ENCODE measurements at regions not wholly inside any gene's neighbourhood (a gene's known extent, or its start where the extent isn't known, plus 50 kb on each side); places are given as distances from the start of the nearest gene placed in this dataset.

- no peaks in the 10 kb centered on the region for H3K9me3 ChIP-seq (ENCODE audit: control insufficient read depth in 1 of 2, insufficient read depth in 1 of 2, low read length in 2 of 2)
- no peak overlapping the region for H3K4me3 Mint-ChIP-seq
- no peaks in the 10 kb centered on the region for H3K4me1 ChIP-seq (ENCODE audit: insufficient read depth, low read length)
- ChIA-PET POLR2A (no interaction called here), CTCF (interaction anchor here (0.8 to 1.5 kb wide), 2 partner anchors 10 to 39 kb away, joined by 3 read pairs; no protein-coding TSS in a partner anchor)
- ATAC-seq (ENCODE audit: poor library complexity) (no peak), DNase-seq (no peak)
- H3K9me3 Mint-ChIP-seq = no peaks in the 10 kb centered on the region
- TF ChIP-seq CTCF (IDR thresholded peaks at IDR 0.05) = no peak
- peaks cover 34% of the 10 kb centered on the region for H3K27me3 Mint-ChIP-seq
- H3K27ac ChIP-seq (ENCODE audit: low read depth in 1 of 2, low read length in 2 of 2) = no peak overlapping the region
- H3K4me3 ChIP-seq (ENCODE audit: low read length) = no peak overlapping the region
- H3K27ac Mint-ChIP-seq = no peak overlapping the region
- no peaks in the 10 kb centered on the region for H3K36me3 Mint-ChIP-seq (ENCODE audit: low read depth)
- H3K4me1 Mint-ChIP-seq (ENCODE audit: low read depth) = no peaks in the 10 kb centered on the region
- peaks cover 0 to 5% of the 10 kb centered on the region in 2 experiments for H3K27me3 ChIP-seq (ENCODE audit: control insufficient read depth in 1 of 2, insufficient read depth in 2 of 2, low read length in 2 of 2)
- intact Hi-C loops (cut with DNase I, micrococcal nuclease) = no loop called here
- H3K36me3 ChIP-seq (ENCODE audit: insufficient read depth, low read length) = no peaks in the 10 kb centered on the region
Measured at GRCh38 chr7:25712500-25712899, 439.5 kb upstream of the NFE2L3 start.

- ChIA-PET CTCF (no interaction called here), POLR2A (no interaction called here)
- no peaks in the 10 kb centered on the region for H3K9me3 ChIP-seq (ENCODE audit: control insufficient read depth in 1 of 2, insufficient read depth in 1 of 2, low read length in 2 of 2)
- no peaks in the 10 kb centered on the region for H3K4me1 Mint-ChIP-seq (ENCODE audit: low read depth)
- no peak overlapping the region for H3K4me3 ChIP-seq (ENCODE audit: low read length)
- TF ChIP-seq CTCF (IDR thresholded peaks at IDR 0.05) = no peak
- H3K36me3 Mint-ChIP-seq (ENCODE audit: low read depth) = no peaks in the 10 kb centered on the region
- H3K9me3 Mint-ChIP-seq = no peaks in the 10 kb centered on the region
- no peak for DNase-seq
- peaks cover 0 to 3% of the 10 kb centered on the region in 2 experiments for H3K27me3 ChIP-seq (ENCODE audit: control insufficient read depth in 1 of 2, insufficient read depth in 2 of 2, low read length in 2 of 2)
- H3K27me3 Mint-ChIP-seq = peaks cover 45% of the 10 kb centered on the region
- no peak overlapping the region for H3K4me3 Mint-ChIP-seq
- intact Hi-C loops (cut with DNase I, micrococcal nuclease) = no loop called here
- H3K27ac Mint-ChIP-seq = no peak overlapping the region
- no peaks in the 10 kb centered on the region for H3K36me3 ChIP-seq (ENCODE audit: insufficient read depth, low read length)
- ATAC-seq (ENCODE audit: poor library complexity) = no peak
- no peaks in the 10 kb centered on the region for H3K4me1 ChIP-seq (ENCODE audit: insufficient read depth, low read length)
- H3K27ac ChIP-seq (ENCODE audit: low read depth in 1 of 2, low read length in 2 of 2) = no peak overlapping the region
Measured at GRCh38 chr7:25714013-25714412, 438.0 kb upstream of the NFE2L3 start.

GRCh38 chr7:25716421-25716820 is 435.6 kb upstream of the NFE2L3 start:
- Mint-ChIP-seq H3K27me3 (peaks cover 51% of the 10 kb centered on the region), H3K4me1 (ENCODE audit: low read depth) (no peaks in the 10 kb centered on the region), H3K36me3 (ENCODE audit: low read depth) (no peaks in the 10 kb centered on the region), H3K27ac (no peak overlapping the region), H3K4me3 (no peak overlapping the region), H3K9me3 (no peaks in the 10 kb centered on the region)
- no peak overlapping the region for H3K27ac ChIP-seq (ENCODE audit: low read depth in 1 of 2, low read length in 2 of 2)
- intact Hi-C loops (cut with DNase I, micrococcal nuclease) = no loop called here
- TF ChIP-seq CTCF (IDR thresholded peaks at IDR 0.05) = no peak
- H3K4me3 ChIP-seq (ENCODE audit: low read length) = no peak overlapping the region
- no peaks in the 10 kb centered on the region for H3K36me3 ChIP-seq (ENCODE audit: insufficient read depth, low read length)
- no peak for ATAC-seq (ENCODE audit: poor library complexity)
- CTCF ChIA-PET = no interaction called here
- POLR2A ChIA-PET = no interaction called here
- no peak for DNase-seq
- peaks cover 0 to 3% of the 10 kb centered on the region in 2 experiments for H3K27me3 ChIP-seq (ENCODE audit: control insufficient read depth in 1 of 2, insufficient read depth in 2 of 2, low read length in 2 of 2)
- H3K9me3 ChIP-seq (ENCODE audit: control insufficient read depth in 1 of 2, insufficient read depth in 1 of 2, low read length in 2 of 2) = no peaks in the 10 kb centered on the region
- H3K4me1 ChIP-seq (ENCODE audit: insufficient read depth, low read length) = no peaks in the 10 kb centered on the region
